ENCODE measurements at regions not wholly inside any gene's neighbourhood (a gene's known extent, or its start where the extent isn't known, plus 50 kb on each side); places are given as distances from the start of the nearest gene placed in this dataset.

DNA sequence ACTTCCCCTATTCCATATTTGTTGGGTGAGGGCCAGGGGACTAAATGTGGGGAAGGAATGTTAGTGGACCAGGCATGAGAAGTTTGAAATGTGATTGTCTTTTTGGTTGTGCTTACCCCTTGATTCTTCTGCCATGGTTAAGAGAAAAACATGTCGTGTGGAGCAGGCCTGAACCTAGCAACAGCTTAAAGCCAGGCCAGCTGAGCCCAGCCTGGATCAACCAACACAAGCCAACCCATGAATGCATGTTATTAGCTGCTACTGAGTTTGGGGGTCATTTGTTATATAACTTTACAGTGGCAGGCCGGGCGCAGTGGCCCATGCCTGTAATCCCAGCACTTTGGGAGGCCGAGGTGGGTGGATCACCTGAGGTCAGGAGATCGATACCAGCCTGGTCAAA, 52.4 kb upstream of the TRIO start:
- H3K27ac ChIP-seq, result no peak overlapping the region
- 92 to 100% (median 95%) methylated on average over 5 of the region's 5 CpGs for WGBS, 5 donors
- no peaks in the 10 kb centered on the region for H3K27me3 ChIP-seq
- no peak for DNase-seq
- peaks cover 0 to 11% (median 4%) of the 10 kb centered on the region in 4 donors for H3K9me3 ChIP-seq
- no peaks in the 10 kb centered on the region for H3K4me1 ChIP-seq
- intact Hi-C loops (cut with DNase I; ENCODE audit: low total_unique reads), result no loop called here
- no peaks in the 10 kb centered on the region for H3K36me3 ChIP-seq
- TF ChIP-seq POLR2AphosphoS5 (IDR thresholded peaks at IDR 0.05) (no peak), EP300 (IDR thresholded peaks at IDR 0.05) (no peak), CTCF (IDR thresholded peaks at IDR 0.05) (no peak), POLR2A (IDR thresholded peaks at IDR 0.05) (no peak)
- no peak overlapping the region for H3K4me3 ChIP-seq

DNA sequence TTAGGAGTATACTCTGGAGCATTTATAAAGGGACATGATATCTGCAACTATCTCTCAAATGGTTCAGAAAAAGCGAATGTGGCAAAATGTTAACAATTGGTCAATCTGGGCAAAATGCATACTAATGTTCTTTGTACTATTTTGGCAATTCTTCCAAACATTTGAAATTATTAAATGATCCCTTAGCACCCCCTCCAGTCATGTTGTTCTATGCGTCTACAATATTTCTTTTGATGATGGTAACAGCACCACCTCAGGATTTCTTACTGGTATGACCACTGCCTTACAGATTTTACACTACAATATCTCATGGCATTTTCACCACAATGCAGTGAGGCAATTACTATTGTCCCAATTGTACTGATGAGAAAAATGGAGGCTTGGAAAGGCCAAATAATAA, 52.9 kb upstream of the TRIO start:
- intact Hi-C loops (cut with DNase I; ENCODE audit: low total_unique reads), result no loop called here
- no peak overlapping the region for H3K27ac ChIP-seq
- H3K9me3 ChIP-seq, result peaks cover 0 to 11% (median 4%) of the 10 kb centered on the region in 4 donors
- H3K4me3 ChIP-seq, result no peak overlapping the region
- 87 to 97% (median 90%) methylated on average over 2 of the region's 2 CpGs for WGBS, 5 donors
- no peaks in the 10 kb centered on the region for H3K36me3 ChIP-seq
- TF ChIP-seq EP300 (IDR thresholded peaks at IDR 0.05) (no peak), POLR2A (IDR thresholded peaks at IDR 0.05) (no peak), CTCF (IDR thresholded peaks at IDR 0.05) (no peak), POLR2AphosphoS5 (IDR thresholded peaks at IDR 0.05) (no peak)
- no peak for DNase-seq
- H3K4me1 ChIP-seq, result no peaks in the 10 kb centered on the region
- no peaks in the 10 kb centered on the region for H3K27me3 ChIP-seq

DNA sequence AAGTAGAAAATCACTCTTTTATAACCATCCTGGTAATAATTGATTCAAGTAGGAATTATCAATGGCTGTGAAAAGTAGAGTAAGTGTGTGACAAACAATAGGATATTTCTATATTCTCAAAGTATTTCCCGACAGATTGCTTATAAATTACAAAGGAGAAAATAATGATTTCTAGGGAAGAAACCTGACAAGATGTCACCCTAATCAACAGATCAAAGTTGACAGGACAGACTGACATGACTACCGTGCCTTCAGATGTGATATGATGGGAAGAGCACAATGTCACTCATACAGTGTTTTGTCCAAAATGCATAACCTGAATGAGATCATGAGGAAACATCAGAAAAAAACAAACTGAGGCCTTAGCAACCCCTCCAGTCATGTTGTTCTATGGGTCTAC, 53.9 kb upstream of the TRIO start:
- Histone ChIP-seq H3K4me1 (no peaks in the 10 kb centered on the region), H3K4me3 (no peak overlapping the region), H3K36me3 (no peaks in the 10 kb centered on the region), H3K27ac (no peak overlapping the region), H3K27me3 (no peaks in the 10 kb centered on the region), H3K9me3 (peaks cover 0 to 11% (median 4%) of the 10 kb centered on the region in 4 donors)
- 90 to 94% (median 93%) methylated on average over 2 of the region's 2 CpGs for WGBS, 5 donors
- TF ChIP-seq CTCF (IDR thresholded peaks at IDR 0.05) (no peak), POLR2A (IDR thresholded peaks at IDR 0.05) (no peak), EP300 (IDR thresholded peaks at IDR 0.05) (no peak), POLR2AphosphoS5 (IDR thresholded peaks at IDR 0.05) (no peak)
- intact Hi-C loops (cut with DNase I; ENCODE audit: low total_unique reads), result no loop called here
- no peak for DNase-seq

DNA sequence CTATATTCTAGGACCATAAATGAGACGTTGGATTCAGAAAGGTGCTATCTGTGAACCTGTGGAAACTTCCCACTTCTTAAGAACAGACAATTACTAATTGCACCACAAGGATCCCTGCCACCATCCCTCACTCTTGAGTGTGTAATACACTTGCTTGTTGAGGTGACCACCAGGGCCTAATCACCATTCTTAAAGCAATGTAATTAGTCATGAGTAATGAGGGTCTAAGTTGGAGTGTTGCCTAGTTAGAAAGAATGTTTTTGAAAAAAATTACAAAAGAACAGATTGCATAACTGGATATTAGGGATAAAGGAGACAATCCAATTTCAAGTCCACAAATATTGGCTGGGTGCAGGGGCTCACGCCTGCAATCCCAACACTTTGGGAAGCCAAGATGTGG, 56.9 kb upstream of the TRIO start:
- WGBS, 5 donors, result 69 to 89% (median 79%) methylated on average over 2 of the region's 2 CpGs
- intact Hi-C loops (cut with DNase I; ENCODE audit: low total_unique reads), result no loop called here

GRCh38 chr5:14082973-14083372, 60.2 kb upstream of the TRIO start:
- Histone ChIP-seq H3K27me3 (no peaks in the 10 kb centered on the region), H3K4me3 (no peak overlapping the region), H3K36me3 (no peaks in the 10 kb centered on the region), H3K4me1 (no peaks in the 10 kb centered on the region), H3K9me3 (no peaks in the 10 kb centered on the region), H3K27ac (no peak overlapping the region)
- intact Hi-C loops (cut with DNase I; ENCODE audit: low total_unique reads), result no loop called here
- DNase-seq, result no peak
- TF ChIP-seq POLR2A (IDR thresholded peaks at IDR 0.05) (no peak), EP300 (IDR thresholded peaks at IDR 0.05) (no peak), CTCF (IDR thresholded peaks at IDR 0.05) (no peak), POLR2AphosphoS5 (IDR thresholded peaks at IDR 0.05) (no peak)
- 80 to 94% (median 83%) methylated on average over 2 of the region's 2 CpGs for WGBS, 5 donors

More for the DNA sequence above, 56.9 kb upstream of the TRIO start:
- TF ChIP-seq POLR2AphosphoS5 (IDR thresholded peaks at IDR 0.05) (no peak), EP300 (IDR thresholded peaks at IDR 0.05) (no peak)
- H3K36me3 ChIP-seq, result no peaks in the 10 kb centered on the region
- H3K4me3 ChIP-seq, result no peak overlapping the region
- H3K27ac ChIP-seq, result no peak overlapping the region
- H3K27me3 ChIP-seq, result no peaks in the 10 kb centered on the region
- DNase-seq, result no peak
- peaks cover 0 to 11% (median 4%) of the 10 kb centered on the region in 4 donors for H3K9me3 ChIP-seq
- H3K4me1 ChIP-seq, result no peaks in the 10 kb centered on the region
